NCI-H2196 (cell line): ENCODE measurements at regions not wholly inside any gene's neighbourhood (a gene's known extent, or its start where the extent isn't known, plus 50 kb on each side); places are given as distances from the start of the nearest gene placed in this dataset.

Source experiments
- DNase-seq: peaks from one replicate; lab custom pipeline; 2025; ENCODE audit not compliant: unreplicated experiment; lab: John Stamatoyannopoulos, UW

GRCh38 chr18:78571063-78571785, 408.4 kb upstream of the SALL3 start:
- no peak for DNase-seq

- no peak for DNase-seq
Measured at GRCh38 chr18:78571831-78572347, 407.7 kb upstream of the SALL3 start.

- DNase-seq: no peak
Measured at GRCh38 chr18:78573773-78574172, 405.8 kb upstream of the SALL3 start.

GRCh38 chr18:78576967-78577366, 402.7 kb upstream of the SALL3 start:
- no peak for DNase-seq

GRCh38 chr18:78579449-78579848, 400.2 kb upstream of the SALL3 start:
- DNase-seq: no peak

GRCh38 chr18:78579854-78580577, 399.6 kb upstream of the SALL3 start:
- no peak for DNase-seq

GRCh38 chr18:78580835-78581339, 398.7 kb upstream of the SALL3 start:
- no peak for DNase-seq

GRCh38 chr18:78582181-78582709, 397.4 kb upstream of the SALL3 start:
- DNase-seq: no peak

GRCh38 chr18:78582898-78583738, 396.5 kb upstream of the SALL3 start:
- no peak for DNase-seq

- no peak for DNase-seq
Measured at GRCh38 chr18:78583739-78584458, 395.7 kb upstream of the SALL3 start.

GRCh38 chr18:78584459-78585022, 395.1 kb upstream of the SALL3 start:
- DNase-seq: no peak

GRCh38 chr18:78586586-78586985, 393.0 kb upstream of the SALL3 start:
- no peak for DNase-seq

- DNase-seq: no peak
Measured at GRCh38 chr18:78587096-78587495, 392.5 kb upstream of the SALL3 start.

GRCh38 chr18:78587626-78588600, 391.7 kb upstream of the SALL3 start:
- no peak for DNase-seq

- no peak for DNase-seq
Measured at GRCh38 chr18:78589916-78590437, 389.6 kb upstream of the SALL3 start.

- no peak for DNase-seq
Measured at GRCh38 chr18:78595453-78595852, 384.2 kb upstream of the SALL3 start.

- no peak for DNase-seq
Measured at GRCh38 chr18:78595924-78596573, 383.6 kb upstream of the SALL3 start.

GRCh38 chr18:78596794-78597345, 382.7 kb upstream of the SALL3 start:
- DNase-seq: no peak
